ENCODE measurements at regions not wholly inside any gene's neighbourhood (a gene's known extent, or its start where the extent isn't known, plus 50 kb on each side); places are given as distances from the start of the nearest gene placed in this dataset.

DNA sequence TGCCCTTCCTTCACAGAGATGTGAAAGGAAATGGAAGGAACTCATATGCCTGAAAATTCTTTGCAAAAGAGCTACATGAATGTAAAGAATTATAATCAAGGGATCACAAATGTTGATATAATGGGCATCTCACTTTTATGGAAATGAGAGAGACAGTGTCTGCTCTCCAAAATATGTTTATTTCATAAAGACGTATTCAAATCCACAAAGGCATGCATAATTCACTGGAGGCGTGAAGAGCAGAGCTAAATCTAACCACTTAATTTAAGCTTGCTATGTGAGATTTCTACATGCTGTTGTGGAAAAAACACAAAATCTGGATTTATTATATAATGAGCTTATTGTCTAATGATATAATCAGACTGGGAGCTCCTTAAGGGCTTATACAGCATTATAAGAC, 469.1 kb downstream of the RAP2B start:
- TF ChIP-seq, protein P1, sequence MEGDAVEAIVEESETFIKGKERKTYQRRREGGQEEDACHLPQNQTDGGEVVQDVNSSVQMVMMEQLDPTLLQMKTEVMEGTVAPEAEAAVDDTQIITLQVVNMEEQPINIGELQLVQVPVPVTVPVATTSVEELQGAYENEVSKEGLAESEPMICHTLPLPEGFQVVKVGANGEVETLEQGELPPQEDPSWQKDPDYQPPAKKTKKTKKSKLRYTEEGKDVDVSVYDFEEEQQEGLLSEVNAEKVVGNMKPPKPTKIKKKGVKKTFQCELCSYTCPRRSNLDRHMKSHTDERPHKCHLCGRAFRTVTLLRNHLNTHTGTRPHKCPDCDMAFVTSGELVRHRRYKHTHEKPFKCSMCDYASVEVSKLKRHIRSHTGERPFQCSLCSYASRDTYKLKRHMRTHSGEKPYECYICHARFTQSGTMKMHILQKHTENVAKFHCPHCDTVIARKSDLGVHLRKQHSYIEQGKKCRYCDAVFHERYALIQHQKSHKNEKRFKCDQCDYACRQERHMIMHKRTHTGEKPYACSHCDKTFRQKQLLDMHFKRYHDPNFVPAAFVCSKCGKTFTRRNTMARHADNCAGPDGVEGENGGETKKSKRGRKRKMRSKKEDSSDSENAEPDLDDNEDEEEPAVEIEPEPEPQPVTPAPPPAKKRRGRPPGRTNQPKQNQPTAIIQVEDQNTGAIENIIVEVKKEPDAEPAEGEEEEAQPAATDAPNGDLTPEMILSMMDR (optimal IDR thresholded peaks at IDR 0.05 in 1 of 3, IDR thresholded peaks at IDR 0.05 in 1 of 3, conservative IDR thresholded peaks at IDR 0.05 in 1 of 3; ENCODE audit: extremely low read depth in 1 of 3, insufficient read depth in 2 of 3, low read length in 3 of 3) = no peak
- no peak for TF ChIP-seq EZH2 (IDR thresholded peaks at IDR 0.05; ENCODE audit: low read length)
- H3K27ac ChIP-seq (ENCODE audit: control insufficient read depth, insufficient read depth, low read length) = no peak overlapping the region
- no peaks in the 10 kb centered on the region for H3K36me3 ChIP-seq (ENCODE audit: control insufficient read depth in 2 of 2, extremely low read depth in 1 of 2, insufficient read depth in 2 of 2, low read length in 2 of 2)
- no peak overlapping the region for H3K4me3 ChIP-seq (ENCODE audit: control insufficient read depth in 2 of 3, extremely low read depth in 1 of 3, insufficient read depth in 2 of 3, low read depth in 1 of 3, low read length in 3 of 3)
- no peak overlapping the region for H3K9ac ChIP-seq (ENCODE audit: control insufficient read depth, extremely low read depth, insufficient read depth, low read length)
- H3K79me2 ChIP-seq (ENCODE audit: control insufficient read depth, insufficient read depth, low read length) = no peaks in the 10 kb centered on the region
- H3K4me1 ChIP-seq (ENCODE audit: control insufficient read depth, extremely low read depth, insufficient read depth, low read length) = no peaks in the 10 kb centered on the region
- DNase-seq (ENCODE audit: low read depth, low spot score) = no peak
- dilution Hi-C loops (cut with MboI; ENCODE audit: extremely low pct_ligation_motif_present, low sequenced_read_pairs) = no loop called here
- no peaks in the 10 kb centered on the region for H3K27me3 ChIP-seq (ENCODE audit: control insufficient read depth, extremely low read depth, insufficient read depth, low read length)
- no peak for FAIRE-seq
- no peak overlapping the region for H2AFZ ChIP-seq (ENCODE audit: control insufficient read depth, low read length)
- H4K20me1 ChIP-seq (ENCODE audit: control insufficient read depth, extremely low read depth, insufficient read depth, low read length) = no peaks in the 10 kb centered on the region
- H3K9me1 ChIP-seq (ENCODE audit: control insufficient read depth, extremely low read depth, insufficient read depth, low read length) = no peaks in the 10 kb centered on the region
- H3K9me3 ChIP-seq (ENCODE audit: control insufficient read depth, low read depth, low read length) = no peaks in the 10 kb centered on the region
- no peak overlapping the region for H3K4me2 ChIP-seq (ENCODE audit: control insufficient read depth, extremely low read depth, insufficient read depth, low read depth, low read length)

DNA sequence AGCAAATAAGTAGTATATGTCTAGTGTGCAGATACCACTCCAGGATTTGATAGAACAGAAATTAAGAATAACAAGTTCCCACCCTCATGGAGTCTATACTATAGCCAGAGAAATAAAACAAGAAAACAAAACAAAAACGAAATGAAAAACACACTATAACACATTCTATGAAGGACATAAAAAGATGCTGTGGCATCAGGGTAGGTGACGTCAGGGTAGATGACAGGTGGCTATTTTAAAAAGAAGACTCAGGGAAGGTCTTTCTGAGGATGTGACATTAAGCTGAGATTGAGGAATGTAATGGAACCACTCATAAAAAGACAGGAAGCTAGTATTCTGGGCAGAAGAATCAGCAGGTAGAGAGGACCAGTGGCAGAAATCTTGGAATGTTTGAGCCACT, 469.6 kb downstream of the RAP2B start:
- no peak overlapping the region for H3K9ac ChIP-seq (ENCODE audit: control insufficient read depth, extremely low read depth, insufficient read depth, low read length)
- no peaks in the 10 kb centered on the region for H3K27me3 ChIP-seq (ENCODE audit: control insufficient read depth, extremely low read depth, insufficient read depth, low read length)
- no peak overlapping the region for H3K4me2 ChIP-seq (ENCODE audit: control insufficient read depth, extremely low read depth, insufficient read depth, low read depth, low read length)
- FAIRE-seq (no peak), DNase-seq (ENCODE audit: low read depth, low spot score) (no peak)
- H3K9me1 ChIP-seq (ENCODE audit: control insufficient read depth, extremely low read depth, insufficient read depth, low read length) = no peaks in the 10 kb centered on the region
- no peak overlapping the region for H3K4me3 ChIP-seq (ENCODE audit: control insufficient read depth in 2 of 3, extremely low read depth in 1 of 3, insufficient read depth in 2 of 3, low read depth in 1 of 3, low read length in 3 of 3)
- H4K20me1 ChIP-seq (ENCODE audit: control insufficient read depth, extremely low read depth, insufficient read depth, low read length) = no peaks in the 10 kb centered on the region
- H3K36me3 ChIP-seq (ENCODE audit: control insufficient read depth in 2 of 2, extremely low read depth in 1 of 2, insufficient read depth in 2 of 2, low read length in 2 of 2) = no peaks in the 10 kb centered on the region
- no peak overlapping the region for H2AFZ ChIP-seq (ENCODE audit: control insufficient read depth, low read length)
- dilution Hi-C loops (cut with MboI; ENCODE audit: extremely low pct_ligation_motif_present, low sequenced_read_pairs) = no loop called here
- no peaks in the 10 kb centered on the region for H3K79me2 ChIP-seq (ENCODE audit: control insufficient read depth, insufficient read depth, low read length)
- H3K4me1 ChIP-seq (ENCODE audit: control insufficient read depth, extremely low read depth, insufficient read depth, low read length) = no peaks in the 10 kb centered on the region
- H3K9me3 ChIP-seq (ENCODE audit: control insufficient read depth, low read depth, low read length) = no peaks in the 10 kb centered on the region
- no peak overlapping the region for H3K27ac ChIP-seq (ENCODE audit: control insufficient read depth, insufficient read depth, low read length)
- TF ChIP-seq, protein P1 (optimal IDR thresholded peaks at IDR 0.05 in 1 of 3, IDR thresholded peaks at IDR 0.05 in 1 of 3, conservative IDR thresholded peaks at IDR 0.05 in 1 of 3; ENCODE audit: extremely low read depth in 1 of 3, insufficient read depth in 2 of 3, low read length in 3 of 3) = no peak
- TF ChIP-seq EZH2 (IDR thresholded peaks at IDR 0.05; ENCODE audit: low read length) = no peak
